ENCODE measurements at regions not wholly inside any gene's neighbourhood (a gene's known extent, or its start where the extent isn't known, plus 50 kb on each side); places are given as distances from the start of the nearest gene placed in this dataset.
A peak's percentile ranks its signal among the peaks of the same experiment; 100 is the strongest.

- Histone ChIP-seq H2AFZ (ENCODE audit: low read length) (no peak overlapping the region), H3K4me1 (ENCODE audit: control insufficient read depth, extremely low read depth, insufficient read depth, low read length) (no peaks in the 10 kb centered on the region), H3K4me2 (ENCODE audit: extremely low read depth, insufficient read depth, low read length) (no peak overlapping the region), H3K9me3 (ENCODE audit: control insufficient read depth, insufficient read depth, low read depth, low read length) (no peaks in the 10 kb centered on the region), H3K27me3 (ENCODE audit: control insufficient read depth, insufficient read depth, low read length) (no peaks in the 10 kb centered on the region), H3K4me3 (replicated peaks in 1 of 4; ENCODE audit: control extremely low read depth in 1 of 4, insufficient read depth in 1 of 4, low read depth in 3 of 4, low read length in 4 of 4) (no peak overlapping the region), H3K79me2 (ENCODE audit: control insufficient read depth, insufficient read depth, low read length) (no peaks in the 10 kb centered on the region), H3K27ac (ENCODE audit: insufficient read depth, low read length) (no peak overlapping the region), H4K20me1 (ENCODE audit: control insufficient read depth, extremely low read depth, insufficient read depth, low read length) (no peaks in the 10 kb centered on the region), H3K36me3 (ENCODE audit: control insufficient read depth, insufficient read depth, low read length) (no peaks in the 10 kb centered on the region), H3K9ac (ENCODE audit: insufficient read depth, low read length) (no peak overlapping the region)
- no peak for DNase-seq (ENCODE audit: low read depth in 2 of 2)
- TF ChIP-seq CTCF (conservative IDR thresholded peaks at IDR 0.05 in 1 of 2, IDR thresholded peaks at IDR 0.05 in 1 of 2; ENCODE audit: low read depth in 1 of 2, low read length in 2 of 2) = no peak
- no peak for TF ChIP-seq EZH2 (IDR thresholded peaks at IDR 0.05; ENCODE audit: low read length, missing control alignments)
These were observed 131.3 kb upstream of the ARRDC3 start for GRCh38 chr5:91514400-91514799.

- Histone ChIP-seq H3K27ac (ENCODE audit: insufficient read depth, low read length) (no peak overlapping the region), H3K9ac (ENCODE audit: insufficient read depth, low read length) (no peak overlapping the region), H3K79me2 (ENCODE audit: control insufficient read depth, insufficient read depth, low read length) (no peaks in the 10 kb centered on the region), H3K9me3 (ENCODE audit: control insufficient read depth, insufficient read depth, low read depth, low read length) (no peaks in the 10 kb centered on the region), H3K4me3 (replicated peaks in 1 of 4; ENCODE audit: control extremely low read depth in 1 of 4, insufficient read depth in 1 of 4, low read depth in 3 of 4, low read length in 4 of 4) (no peak overlapping the region), H4K20me1 (ENCODE audit: control insufficient read depth, extremely low read depth, insufficient read depth, low read length) (no peaks in the 10 kb centered on the region), H3K4me2 (ENCODE audit: extremely low read depth, insufficient read depth, low read length) (no peak overlapping the region), H2AFZ (ENCODE audit: low read length) (no peak overlapping the region), H3K36me3 (ENCODE audit: control insufficient read depth, insufficient read depth, low read length) (no peaks in the 10 kb centered on the region), H3K27me3 (ENCODE audit: control insufficient read depth, insufficient read depth, low read length) (no peaks in the 10 kb centered on the region), H3K4me1 (ENCODE audit: control insufficient read depth, extremely low read depth, insufficient read depth, low read length) (no peaks in the 10 kb centered on the region)
- TF ChIP-seq EZH2 (IDR thresholded peaks at IDR 0.05; ENCODE audit: low read length, missing control alignments) (no peak), CTCF (conservative IDR thresholded peaks at IDR 0.05 in 1 of 2, IDR thresholded peaks at IDR 0.05 in 1 of 2; ENCODE audit: low read depth in 1 of 2, low read length in 2 of 2) (no peak)
- peak in 1 of 2 donors; percentile 17 for DNase-seq (ENCODE audit: low read depth in 2 of 2)
These were observed 120.2 kb upstream of the ARRDC3 start for GRCh38 chr5:91503321-91503720.

GRCh38 chr5:91500758-91501157 is 117.6 kb upstream of the ARRDC3 start:
- no peaks in the 10 kb centered on the region for H4K20me1 ChIP-seq (ENCODE audit: control insufficient read depth, extremely low read depth, insufficient read depth, low read length)
- TF ChIP-seq EZH2 (IDR thresholded peaks at IDR 0.05; ENCODE audit: low read length, missing control alignments) = no peak
- TF ChIP-seq CTCF (conservative IDR thresholded peaks at IDR 0.05 in 1 of 2, IDR thresholded peaks at IDR 0.05 in 1 of 2; ENCODE audit: low read depth in 1 of 2, low read length in 2 of 2) = no peak
- H3K27ac ChIP-seq (ENCODE audit: insufficient read depth, low read length) = no peak overlapping the region
- H3K9ac ChIP-seq (ENCODE audit: insufficient read depth, low read length) = no peak overlapping the region
- no peaks in the 10 kb centered on the region for H3K4me1 ChIP-seq (ENCODE audit: control insufficient read depth, extremely low read depth, insufficient read depth, low read length)
- H2AFZ ChIP-seq (ENCODE audit: low read length) = no peak overlapping the region
- no peak overlapping the region for H3K4me2 ChIP-seq (ENCODE audit: extremely low read depth, insufficient read depth, low read length)
- H3K4me3 ChIP-seq (replicated peaks in 1 of 4; ENCODE audit: control extremely low read depth in 1 of 4, insufficient read depth in 1 of 4, low read depth in 3 of 4, low read length in 4 of 4) = no peak overlapping the region
- no peaks in the 10 kb centered on the region for H3K36me3 ChIP-seq (ENCODE audit: control insufficient read depth, insufficient read depth, low read length)
- no peaks in the 10 kb centered on the region for H3K79me2 ChIP-seq (ENCODE audit: control insufficient read depth, insufficient read depth, low read length)
- no peaks in the 10 kb centered on the region for H3K27me3 ChIP-seq (ENCODE audit: control insufficient read depth, insufficient read depth, low read length)
- H3K9me3 ChIP-seq (ENCODE audit: control insufficient read depth, insufficient read depth, low read depth, low read length) = no peaks in the 10 kb centered on the region
- no peak for DNase-seq (ENCODE audit: low read depth in 2 of 2)

Data from fibroblast of lung (primary cell).